Upper lobe of right lung (tissue), 1 donor: ENCODE measurements at regions not wholly inside any gene's neighbourhood (a gene's known extent, or its start where the extent isn't known, plus 50 kb on each side); places are given as distances from the start of the nearest gene placed in this dataset.
"Not testable (repeated sequence)": the region's sequence is repeated elsewhere in the genome, so short reads cannot be mapped to it uniquely, and the experiment has no call there.

Experiments used
- ATAC-seq: fragments of 200-7000 bp; cut with Tn5 transposase; one replicate; pipeline ENCODE4 v1.9.1; 2020; ENCODE audit warnings: mild to moderate bottlenecking, moderate library complexity
- DNase-seq: peaks from one replicate; pipeline ENCODE4 v3.0.0-alpha.2; 2020
- H3K27ac ChIP-seq: fragments of 200-600 bp; one replicate; pipeline ENCODE4 v1.8.0; 2022
- H3K27me3 ChIP-seq: fragments of 200-600 bp; one replicate; pipeline ENCODE4 v1.8.0; 2022; ENCODE audit warnings: mild to moderate bottlenecking
- H3K36me3 ChIP-seq: fragments of 200-600 bp; one replicate; pipeline ENCODE4 v1.8.0; 2022
- H3K4me1 ChIP-seq: fragments of 200-600 bp; one replicate; pipeline ENCODE4 v1.8.0; 2022
- H3K4me3 ChIP-seq: fragments of 200-600 bp; one replicate; pipeline ENCODE4 v1.8.0; 2022; ENCODE audit warnings: mild to moderate bottlenecking
- H3K9me3 ChIP-seq: fragments of 200-600 bp; one replicate; pipeline ENCODE4 v1.8.0; 2022
- intact Hi-C: fragments of 100-400 bp; cut with DNase I; formaldehyde crosslinking; loops from one replicate; pipeline ENCODE4 v1.11.0; 2022
- TF ChIP-seq, protein P1 (sequence below): fragments of 200-600 bp; IDR thresholded peaks from one replicate; pipeline ENCODE4 v1.8.0; 2022; ENCODE audit warnings: antibody characterized with exemption
- donor health status: DM: no; HTN: yes; CAD: no; lungs with severe emphysema.

DNA sequence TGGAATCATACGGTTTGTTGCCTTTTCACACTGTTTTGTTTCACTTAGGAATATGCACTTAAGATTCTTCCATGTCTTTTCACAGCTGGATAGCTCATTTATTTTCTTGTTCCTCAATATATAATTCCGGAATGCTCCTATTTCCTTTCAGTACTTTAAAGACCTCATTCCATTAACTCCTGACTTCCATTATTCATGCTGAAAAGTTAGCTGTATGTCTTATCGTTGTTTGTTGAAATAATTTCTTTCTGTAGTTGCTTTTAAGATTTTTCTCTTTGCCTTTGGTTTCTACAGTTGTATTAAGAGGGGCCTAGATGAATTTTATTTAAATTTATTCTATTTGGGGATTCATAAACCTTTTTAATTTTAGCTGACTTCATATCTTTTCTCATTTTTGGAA lies 122.2 kb downstream of the ANXA2 start:
- intact Hi-C loops, result no loop called here

DNA sequence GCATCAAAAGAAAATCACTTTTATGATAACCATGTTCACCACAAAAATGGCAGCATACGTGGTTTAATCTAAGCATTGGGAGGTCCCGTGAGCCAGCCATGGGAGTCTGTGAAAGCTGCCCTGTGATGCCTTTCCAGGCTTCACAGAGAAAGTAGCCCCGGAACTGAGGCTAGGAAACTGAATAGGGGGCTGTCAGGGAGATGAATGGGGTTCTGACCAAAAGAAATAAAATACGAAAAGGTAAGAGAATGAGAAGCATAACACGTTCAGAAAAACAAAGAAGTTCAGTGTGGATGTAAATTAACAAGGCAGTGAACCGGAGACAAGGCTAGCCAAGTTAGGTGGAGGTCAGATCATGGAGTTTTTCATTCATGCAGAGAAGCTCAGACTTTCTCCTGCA lies 118.9 kb downstream of the ANXA2 start:
- no peaks in the 10 kb centered on the region for H3K4me1 ChIP-seq
- H3K27ac ChIP-seq, result no peak overlapping the region
- TF ChIP-seq, protein P1, sequence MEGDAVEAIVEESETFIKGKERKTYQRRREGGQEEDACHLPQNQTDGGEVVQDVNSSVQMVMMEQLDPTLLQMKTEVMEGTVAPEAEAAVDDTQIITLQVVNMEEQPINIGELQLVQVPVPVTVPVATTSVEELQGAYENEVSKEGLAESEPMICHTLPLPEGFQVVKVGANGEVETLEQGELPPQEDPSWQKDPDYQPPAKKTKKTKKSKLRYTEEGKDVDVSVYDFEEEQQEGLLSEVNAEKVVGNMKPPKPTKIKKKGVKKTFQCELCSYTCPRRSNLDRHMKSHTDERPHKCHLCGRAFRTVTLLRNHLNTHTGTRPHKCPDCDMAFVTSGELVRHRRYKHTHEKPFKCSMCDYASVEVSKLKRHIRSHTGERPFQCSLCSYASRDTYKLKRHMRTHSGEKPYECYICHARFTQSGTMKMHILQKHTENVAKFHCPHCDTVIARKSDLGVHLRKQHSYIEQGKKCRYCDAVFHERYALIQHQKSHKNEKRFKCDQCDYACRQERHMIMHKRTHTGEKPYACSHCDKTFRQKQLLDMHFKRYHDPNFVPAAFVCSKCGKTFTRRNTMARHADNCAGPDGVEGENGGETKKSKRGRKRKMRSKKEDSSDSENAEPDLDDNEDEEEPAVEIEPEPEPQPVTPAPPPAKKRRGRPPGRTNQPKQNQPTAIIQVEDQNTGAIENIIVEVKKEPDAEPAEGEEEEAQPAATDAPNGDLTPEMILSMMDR, result no peak
- peaks cover 8% of the 10 kb centered on the region for H3K9me3 ChIP-seq
- no peaks in the 10 kb centered on the region for H3K36me3 ChIP-seq
- no peak for DNase-seq
- no peak for ATAC-seq
- intact Hi-C loops, result no loop called here
- H3K27me3 ChIP-seq, result no peaks in the 10 kb centered on the region
- H3K4me3 ChIP-seq, result no peak overlapping the region

More for the DNA sequence above, 122.2 kb downstream of the ANXA2 start:
- Histone ChIP-seq H3K4me3 (no peak overlapping the region), H3K27me3 (no peaks in the 10 kb centered on the region), H3K4me1 (no peaks in the 10 kb centered on the region), H3K9me3 (peaks cover 8% of the 10 kb centered on the region), H3K27ac (no peak overlapping the region), H3K36me3 (no peaks in the 10 kb centered on the region)
- TF ChIP-seq, protein P1, result no peak
- ATAC-seq (no peak), DNase-seq (no peak)

DNA sequence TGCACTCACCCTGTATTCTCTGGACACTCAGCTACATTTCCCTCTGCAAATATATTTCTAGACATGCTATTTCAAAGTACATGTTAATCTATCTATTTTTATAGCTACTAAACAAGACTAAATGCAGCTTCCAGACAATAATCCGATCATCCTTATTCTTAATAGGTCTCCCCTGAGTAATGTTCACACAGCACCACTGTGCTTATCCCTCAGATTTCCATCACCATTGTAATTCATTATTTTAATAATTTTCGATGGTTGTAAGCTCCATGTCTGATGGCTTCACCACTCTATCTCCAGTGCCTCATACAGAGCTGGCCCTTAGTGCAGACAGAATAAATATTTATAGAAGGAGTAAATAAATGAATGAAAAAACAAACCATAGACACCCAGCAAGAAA lies 117.5 kb downstream of the ANXA2 start:
- no peak overlapping the region for H3K27ac ChIP-seq
- no peaks in the 10 kb centered on the region for H3K36me3 ChIP-seq
- DNase-seq (no peak), ATAC-seq (no peak)
- H3K4me3 ChIP-seq, result no peak overlapping the region
- no peaks in the 10 kb centered on the region for H3K4me1 ChIP-seq
- intact Hi-C loops, result no loop called here
- peaks cover 8% of the 10 kb centered on the region for H3K9me3 ChIP-seq
- TF ChIP-seq, protein P1, result no peak
- no peaks in the 10 kb centered on the region for H3K27me3 ChIP-seq

DNA sequence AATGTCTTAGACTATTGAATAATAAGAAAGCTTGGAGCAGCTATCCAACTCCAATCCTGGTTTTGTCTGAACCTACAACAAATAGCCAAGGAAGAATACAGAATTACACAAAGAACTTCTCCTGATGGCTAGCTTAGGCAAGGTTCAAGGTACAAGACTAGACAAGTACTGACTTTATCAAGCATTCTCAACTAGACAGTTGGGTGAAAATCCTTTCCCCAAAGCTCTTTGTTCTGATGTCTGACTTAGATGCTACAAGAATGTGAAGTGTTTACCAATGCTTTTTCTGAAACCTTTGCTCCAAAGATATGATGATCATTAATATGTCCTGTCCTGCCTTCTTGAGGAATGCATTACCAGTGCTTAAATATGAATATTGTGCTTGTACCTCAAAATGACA lies 113.8 kb downstream of the ANXA2 start:
- H3K27ac ChIP-seq, result no peak overlapping the region
- intact Hi-C loops, result no loop called here
- no peak overlapping the region for H3K4me3 ChIP-seq
- TF ChIP-seq, protein P1, result no peak
- DNase-seq (no peak), ATAC-seq (no peak)
- H3K36me3 ChIP-seq, result no peaks in the 10 kb centered on the region
- H3K27me3 ChIP-seq, result peaks cover under 1% of the 10 kb centered on the region
- no peaks in the 10 kb centered on the region for H3K9me3 ChIP-seq
- no peaks in the 10 kb centered on the region for H3K4me1 ChIP-seq

DNA sequence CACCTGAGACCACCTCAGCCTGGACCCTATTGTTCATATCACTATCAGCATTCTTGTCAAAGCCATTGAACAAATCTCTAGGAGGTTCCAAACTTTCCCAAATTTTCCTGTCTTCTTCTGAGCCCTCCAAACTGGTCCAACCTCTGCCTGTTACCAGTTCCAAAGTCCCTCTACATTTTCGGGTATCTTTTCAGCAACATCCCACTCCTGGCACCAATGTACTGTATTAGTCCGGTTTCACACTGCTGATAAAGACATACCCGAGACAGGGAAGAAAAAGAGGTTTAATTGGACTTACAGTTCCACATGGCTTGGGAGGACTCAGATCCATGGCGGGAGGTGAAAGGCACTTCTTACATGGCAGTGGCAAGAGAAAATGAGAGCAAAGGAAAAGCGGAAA lies 101.9 kb downstream of the ANXA2 start:
- DNase-seq, H3K27ac ChIP-seq, H3K27me3 ChIP-seq, H3K36me3 ChIP-seq, H3K9me3 ChIP-seq, H3K4me1 ChIP-seq, H3K4me3 ChIP-seq, ATAC-seq, intact Hi-C loops: not testable (repeated sequence)

DNA sequence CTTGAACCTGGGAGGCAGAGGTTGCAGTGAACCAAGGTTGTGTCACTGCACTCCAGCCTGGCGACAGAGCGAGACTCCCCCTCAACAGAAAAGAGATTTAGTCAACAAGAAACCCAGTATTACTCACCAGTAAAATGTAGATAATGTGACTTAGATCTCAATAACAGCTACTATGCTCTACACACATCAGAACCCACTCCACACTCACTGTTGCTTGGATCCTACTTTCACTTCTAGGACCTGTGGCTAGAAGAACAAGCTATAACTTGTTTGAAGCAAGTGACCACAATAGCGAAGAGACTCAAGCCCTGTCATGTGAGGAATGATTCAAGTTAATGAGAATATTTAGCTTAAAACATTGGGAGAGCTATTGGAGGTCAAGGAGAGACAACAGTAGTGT lies 100.7 kb downstream of the ANXA2 start:
- Histone ChIP-seq H3K4me1 (peaks cover 9% of the 10 kb centered on the region), H3K9me3 (no peaks in the 10 kb centered on the region), H3K27ac (no peak overlapping the region), H3K4me3 (no peak overlapping the region), H3K27me3 (no peaks in the 10 kb centered on the region), H3K36me3 (no peaks in the 10 kb centered on the region)
- TF ChIP-seq, protein P1, result no peak
- no peak for ATAC-seq
- intact Hi-C loops, result no loop called here
- DNase-seq, result no peak
